CD4-positive, alpha-beta T cell treated with Interleukin-12 subunit alpha and Interleukin-12 subunit beta, for 1 hour (primary cell): ENCODE measurements at regions not wholly inside any gene's neighbourhood (a gene's known extent, or its start where the extent isn't known, plus 50 kb on each side); places are given as distances from the start of the nearest gene placed in this dataset.
"Not testable (repeated sequence)": the region's sequence is repeated elsewhere in the genome, so short reads cannot be mapped to it uniquely, and the experiment has no call there.

ENCODE experiments used
- DNase-seq: peaks from one replicate; pipeline ENCODE4 v3.0.0-alpha.2; 2020

GRCh38 chr16:52386694-52387093 lies 160.2 kb downstream of the TOX3 start:
- DNase-seq = no peak

GRCh38 chr16:52384378-52384777 lies 162.6 kb downstream of the TOX3 start:
- no peak for DNase-seq

- DNase-seq = no peak
Measured at GRCh38 chr16:52383640-52384292, 163.2 kb downstream of the TOX3 start.

GRCh38 chr16:52383119-52383518 lies 163.8 kb downstream of the TOX3 start:
- no peak for DNase-seq

GRCh38 chr16:52379551-52379950 lies 167.4 kb downstream of the TOX3 start:
- DNase-seq = no peak

- no peak for DNase-seq
Measured at GRCh38 chr16:52376676-52377280, 170.2 kb downstream of the TOX3 start.

- no peak for DNase-seq
Measured at GRCh38 chr16:52372313-52372712, 174.6 kb downstream of the TOX3 start.

- no peak for DNase-seq
Measured at GRCh38 chr16:52368859-52369258, 178.1 kb downstream of the TOX3 start.

GRCh38 chr16:52367821-52368220 lies 179.1 kb downstream of the TOX3 start:
- DNase-seq = no peak

GRCh38 chr16:52366983-52367382 lies 180.0 kb downstream of the TOX3 start:
- DNase-seq = no peak

- DNase-seq = no peak
Measured at GRCh38 chr16:52364500-52364899, 182.4 kb downstream of the TOX3 start.

GRCh38 chr16:52363082-52363481 lies 183.9 kb downstream of the TOX3 start:
- DNase-seq = no peak

- DNase-seq = no peak
Measured at GRCh38 chr16:52357711-52358110, 189.2 kb downstream of the TOX3 start.

GRCh38 chr16:52353249-52353648 lies 193.7 kb downstream of the TOX3 start:
- no peak for DNase-seq

GRCh38 chr16:52351451-52351850 lies 195.5 kb downstream of the TOX3 start:
- no peak for DNase-seq

- DNase-seq = no peak
Measured at GRCh38 chr16:52350031-52350642, 196.8 kb downstream of the TOX3 start.

- no peak for DNase-seq
Measured at GRCh38 chr16:52346709-52347108, 200.2 kb downstream of the TOX3 start.

- DNase-seq = not testable (repeated sequence)
Measured at GRCh38 chr16:52333673-52334072, 213.3 kb downstream of the TOX3 start.

- no peak for DNase-seq
Measured at GRCh38 chr16:52320930-52321439, 226.0 kb downstream of the TOX3 start.

- no peak for DNase-seq
Measured at GRCh38 chr16:52318302-52319009, 228.5 kb downstream of the TOX3 start.

GRCh38 chr16:52316241-52316640 lies 230.7 kb downstream of the TOX3 start:
- DNase-seq = no peak

- no peak for DNase-seq
Measured at GRCh38 chr16:52312716-52313115, 234.2 kb downstream of the TOX3 start.
